ENCODE measurements at regions not wholly inside any gene's neighbourhood (a gene's known extent, or its start where the extent isn't known, plus 50 kb on each side); places are given as distances from the start of the nearest gene placed in this dataset.

- POLR2A ChIA-PET = no interaction called here
- H3K9me3 Mint-ChIP-seq = peaks cover 0 to 11% (median 4%) of the 10 kb centered on the region in 3 donors
- Histone ChIP-seq H3K4me1 (ENCODE audit: control insufficient read depth in 1 of 2, extremely low read depth in 1 of 2, insufficient read depth in 2 of 2, low read length in 2 of 2) (peaks cover 0 to 2% of the 10 kb centered on the region in 2 experiments), H3K4me3 (ENCODE audit: control insufficient read depth in 1 of 2, extremely low read depth in 1 of 2, low read length in 1 of 2) (no peak overlapping the region), H3K27me3 (replicated peaks in 1 of 2; ENCODE audit: control insufficient read depth in 2 of 2, extremely low read depth in 1 of 2, insufficient read depth in 2 of 2, low read length in 1 of 2) (no peaks in the 10 kb centered on the region), H3K9me3 (peaks cover 3% of the 10 kb centered on the region), H3K27ac (ENCODE audit: low read length) (no peak overlapping the region), H3K36me3 (ENCODE audit: control insufficient read depth in 2 of 2, extremely low read depth in 1 of 2, insufficient read depth in 1 of 2, low read length in 1 of 2) (no peaks in the 10 kb centered on the region)
- no peak overlapping the region for H3K4me3 Mint-ChIP-seq
- peaks cover 0 to 23% (median 5%) of the 10 kb centered on the region in 3 donors for H3K4me1 Mint-ChIP-seq
- ATAC-seq (replicated peaks in 1 of 4) (no peak), DNase-seq (no peak)
- H3K27me3 Mint-ChIP-seq = no peaks in the 10 kb centered on the region
- no peak overlapping the region for H3K27ac Mint-ChIP-seq
- no peaks in the 10 kb centered on the region for H3K36me3 Mint-ChIP-seq
- no CpG with 5 or more reads among the region's 1 CpG for WGBS (ENCODE audit: insufficient coverage)
- CTCF ChIA-PET = no interaction called here
These were observed 208.6 kb downstream of the BTG1 start for GRCh38 chr12:91937009-91937408.

- no peak overlapping the region for H3K27ac Mint-ChIP-seq
These were observed 210.3 kb downstream of the BTG1 start for GRCh38 chr12:91935296-91935695.

DNA sequence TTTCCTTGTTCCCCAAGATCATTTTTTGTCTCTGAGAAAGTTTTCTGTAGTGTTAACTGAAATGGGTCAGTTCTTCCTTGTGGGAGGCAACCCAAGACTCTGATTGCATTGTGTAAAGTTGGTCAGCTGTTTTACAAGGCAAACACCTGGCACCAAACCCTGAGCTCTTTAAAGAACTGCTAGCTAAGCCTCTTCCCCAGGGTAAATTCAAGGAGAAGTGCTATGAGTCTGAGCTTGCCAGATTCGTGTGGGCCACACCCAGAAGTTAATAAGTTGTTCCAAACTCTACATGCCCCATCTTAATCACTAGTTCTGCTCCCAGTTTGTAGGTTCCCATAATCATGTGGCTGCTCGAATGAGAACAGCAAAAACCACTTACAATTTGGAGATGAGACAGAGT is 214.5 kb downstream of the BTG1 start:
- H3K27me3 ChIP-seq (replicated peaks in 1 of 2; ENCODE audit: control insufficient read depth in 2 of 2, extremely low read depth in 1 of 2, insufficient read depth in 2 of 2, low read length in 1 of 2) = no peaks in the 10 kb centered on the region
- Mint-ChIP-seq H3K4me1 (peaks cover 5 to 9% (median 8%) of the 10 kb centered on the region in 3 donors), H3K9me3 (peaks cover 0 to 6% (median 4%) of the 10 kb centered on the region in 3 donors), H3K4me3 (no peak overlapping the region), H3K27me3 (no peaks in the 10 kb centered on the region), H3K27ac (peak overlapping the region in 1 of 2 donors; percentile 14), H3K36me3 (no peaks in the 10 kb centered on the region)
- WGBS (ENCODE audit: insufficient coverage) = 80% methylated on average over 1 of the region's 2 CpGs
- no peaks in the 10 kb centered on the region for H3K36me3 ChIP-seq (ENCODE audit: control insufficient read depth in 2 of 2, extremely low read depth in 1 of 2, insufficient read depth in 1 of 2, low read length in 1 of 2)
- no peak for DNase-seq
- H3K4me1 ChIP-seq (ENCODE audit: control insufficient read depth in 1 of 2, extremely low read depth in 1 of 2, insufficient read depth in 2 of 2, low read length in 2 of 2) = peaks cover 0 to 2% of the 10 kb centered on the region in 2 experiments
- ChIA-PET POLR2A (interaction anchor here in 1 of 2 donors (0.6 to 0.7 kb wide), 2 partner anchors 14 to 71 kb away, joined by 3 read pairs; no protein-coding TSS in a partner anchor), CTCF (interaction anchor here in 1 of 2 donors (1.6 kb wide), 1 partner anchor 119 kb away, joined by 3 read pairs; no protein-coding TSS in a partner anchor)
- H3K9me3 ChIP-seq = no peaks in the 10 kb centered on the region
- H3K4me3 ChIP-seq (ENCODE audit: control insufficient read depth in 1 of 2, extremely low read depth in 1 of 2, low read length in 1 of 2) = no peak overlapping the region
- no peak for ATAC-seq (replicated peaks in 1 of 4)
- H3K27ac ChIP-seq (ENCODE audit: low read length) = no peak overlapping the region

More at GRCh38 chr12:91935296-91935695, 210.3 kb downstream of the BTG1 start:
- Mint-ChIP-seq H3K4me1 (peaks cover 7 to 23% (median 9%) of the 10 kb centered on the region in 3 donors), H3K27me3 (no peaks in the 10 kb centered on the region), H3K36me3 (no peaks in the 10 kb centered on the region), H3K4me3 (no peak overlapping the region), H3K9me3 (peaks cover 0 to 7% (median under 1%) of the 10 kb centered on the region in 3 donors)
- POLR2A ChIA-PET = no interaction called here
- peaks cover 3% of the 10 kb centered on the region for H3K9me3 ChIP-seq
- 100% methylated on average over 2 of the region's 2 CpGs for WGBS (ENCODE audit: insufficient coverage)
- peaks cover 0 to 2% of the 10 kb centered on the region in 2 experiments for H3K4me1 ChIP-seq (ENCODE audit: control insufficient read depth in 1 of 2, extremely low read depth in 1 of 2, insufficient read depth in 2 of 2, low read length in 2 of 2)
- H3K27me3 ChIP-seq (replicated peaks in 1 of 2; ENCODE audit: control insufficient read depth in 2 of 2, extremely low read depth in 1 of 2, insufficient read depth in 2 of 2, low read length in 1 of 2) = no peaks in the 10 kb centered on the region
- ATAC-seq (replicated peaks in 1 of 4) (no peak), DNase-seq (no peak)
- no peak overlapping the region for H3K4me3 ChIP-seq (ENCODE audit: control insufficient read depth in 1 of 2, extremely low read depth in 1 of 2, low read length in 1 of 2)
- H3K36me3 ChIP-seq (ENCODE audit: control insufficient read depth in 2 of 2, extremely low read depth in 1 of 2, insufficient read depth in 1 of 2, low read length in 1 of 2) = no peaks in the 10 kb centered on the region
- CTCF ChIA-PET = interaction anchor here in 1 of 2 donors (0.6 kb wide), 1 partner anchor 40 kb away, joined by 3 read pairs; no protein-coding TSS in a partner anchor
- no peak overlapping the region for H3K27ac ChIP-seq (ENCODE audit: low read length)

DNA sequence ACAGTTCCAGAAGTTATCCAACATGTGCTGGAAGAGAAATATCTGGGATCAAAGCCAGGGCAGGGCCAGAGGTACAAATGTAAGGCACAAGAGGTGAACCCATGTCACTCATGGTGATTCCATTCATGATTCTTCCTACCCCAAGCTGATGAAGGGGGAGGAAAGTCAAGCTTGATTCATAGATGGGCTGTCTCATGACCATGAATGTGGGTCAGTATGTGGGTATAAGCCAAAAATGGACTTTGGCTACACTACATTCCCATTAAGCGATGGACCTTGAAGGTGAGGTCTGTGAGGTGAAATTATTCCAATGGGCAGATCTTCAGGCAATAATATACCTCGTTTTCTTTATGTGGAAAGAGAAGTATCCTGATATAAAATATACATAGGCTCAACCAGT is 217.1 kb downstream of the BTG1 start:
- WGBS (ENCODE audit: insufficient coverage) = no CpG with 5 or more reads among the region's 2 CpGs
- Mint-ChIP-seq H3K9me3 (peaks cover 0 to 9% (median 4%) of the 10 kb centered on the region in 3 donors), H3K4me3 (no peak overlapping the region), H3K27ac (no peak overlapping the region), H3K4me1 (peaks cover 0 to 9% (median 2%) of the 10 kb centered on the region in 3 donors), H3K36me3 (no peaks in the 10 kb centered on the region), H3K27me3 (no peaks in the 10 kb centered on the region)
- Histone ChIP-seq H3K27ac (ENCODE audit: low read length) (no peak overlapping the region), H3K36me3 (ENCODE audit: control insufficient read depth in 2 of 2, extremely low read depth in 1 of 2, insufficient read depth in 1 of 2, low read length in 1 of 2) (no peaks in the 10 kb centered on the region), H3K4me3 (ENCODE audit: control insufficient read depth in 1 of 2, extremely low read depth in 1 of 2, low read length in 1 of 2) (no peak overlapping the region), H3K27me3 (replicated peaks in 1 of 2; ENCODE audit: control insufficient read depth in 2 of 2, extremely low read depth in 1 of 2, insufficient read depth in 2 of 2, low read length in 1 of 2) (no peaks in the 10 kb centered on the region), H3K9me3 (no peaks in the 10 kb centered on the region), H3K4me1 (ENCODE audit: control insufficient read depth in 1 of 2, extremely low read depth in 1 of 2, insufficient read depth in 2 of 2, low read length in 2 of 2) (no peaks in the 10 kb centered on the region)
- ATAC-seq (replicated peaks in 1 of 4) (no peak), DNase-seq (no peak)
- POLR2A ChIA-PET = interaction anchor here in 1 of 2 donors (0.6 kb wide), 1 partner anchor 88 kb away, joined by 3 read pairs; no protein-coding TSS in a partner anchor
- CTCF ChIA-PET = no interaction called here

- H3K9me3 Mint-ChIP-seq = peaks cover 0 to 9% (median 4%) of the 10 kb centered on the region in 3 donors
- CTCF ChIA-PET = interaction anchor here in 1 of 2 donors (0.7 kb wide), 1 partner anchor 131 kb away, joined by 3 read pairs; no protein-coding TSS in a partner anchor
- H3K4me3 Mint-ChIP-seq = no peak overlapping the region
- no CpG with 5 or more reads among the region's 1 CpG for WGBS (ENCODE audit: insufficient coverage)
- no peaks in the 10 kb centered on the region for H3K27me3 ChIP-seq (replicated peaks in 1 of 2; ENCODE audit: control insufficient read depth in 2 of 2, extremely low read depth in 1 of 2, insufficient read depth in 2 of 2, low read length in 1 of 2)
- ATAC-seq (replicated peaks in 1 of 4) (no peak), DNase-seq (no peak)
- H3K27ac ChIP-seq (ENCODE audit: low read length) = no peak overlapping the region
- POLR2A ChIA-PET = no interaction called here
- H3K36me3 ChIP-seq (ENCODE audit: control insufficient read depth in 2 of 2, extremely low read depth in 1 of 2, insufficient read depth in 1 of 2, low read length in 1 of 2) = no peaks in the 10 kb centered on the region
- no peaks in the 10 kb centered on the region for H3K27me3 Mint-ChIP-seq
- H3K36me3 Mint-ChIP-seq = peaks cover 4% of the 10 kb centered on the region
- H3K4me3 ChIP-seq (ENCODE audit: control insufficient read depth in 1 of 2, extremely low read depth in 1 of 2, low read length in 1 of 2) = no peak overlapping the region
- H3K9me3 ChIP-seq = no peaks in the 10 kb centered on the region
- H3K27ac Mint-ChIP-seq = no peak overlapping the region
- peaks cover 7 to 16% (median 10%) of the 10 kb centered on the region in 3 donors for H3K4me1 Mint-ChIP-seq
- H3K4me1 ChIP-seq (ENCODE audit: control insufficient read depth in 1 of 2, extremely low read depth in 1 of 2, insufficient read depth in 2 of 2, low read length in 2 of 2) = no peaks in the 10 kb centered on the region
These were observed 218.8 kb downstream of the BTG1 start for GRCh38 chr12:91926848-91927247.

GRCh38 chr12:91924827-91925226 is 220.8 kb downstream of the BTG1 start:
- ChIA-PET POLR2A (no interaction called here), CTCF (interaction anchor here in 1 of 2 donors (0.6 kb wide), 1 partner anchor 381 kb away, joined by 3 read pairs; no protein-coding TSS in a partner anchor)
- no peak for ATAC-seq (replicated peaks in 1 of 4)
- no peaks in the 10 kb centered on the region for H3K9me3 ChIP-seq
- DNase-seq = no peak
- peaks cover 4% of the 10 kb centered on the region for H3K36me3 Mint-ChIP-seq
- H3K4me1 Mint-ChIP-seq = peaks cover 25 to 27% (median 27%) of the 10 kb centered on the region in 3 donors
- H3K4me3 ChIP-seq (ENCODE audit: control insufficient read depth in 1 of 2, extremely low read depth in 1 of 2, low read length in 1 of 2) = no peak overlapping the region
- peak overlapping the region in 1 of 2 donors; percentile 17 for H3K27ac Mint-ChIP-seq
- no peaks in the 10 kb centered on the region for H3K27me3 ChIP-seq (replicated peaks in 1 of 2; ENCODE audit: control insufficient read depth in 2 of 2, extremely low read depth in 1 of 2, insufficient read depth in 2 of 2, low read length in 1 of 2)
- H3K4me1 ChIP-seq (ENCODE audit: control insufficient read depth in 1 of 2, extremely low read depth in 1 of 2, insufficient read depth in 2 of 2, low read length in 2 of 2) = peaks cover 0 to 4% of the 10 kb centered on the region in 2 experiments
- H3K27ac ChIP-seq (ENCODE audit: low read length) = no peak overlapping the region
- 86% methylated on average over 1 of the region's 3 CpGs for WGBS (ENCODE audit: insufficient coverage)
- H3K27me3 Mint-ChIP-seq = no peaks in the 10 kb centered on the region
- peaks cover 0 to 9% (median 4%) of the 10 kb centered on the region in 3 donors for H3K9me3 Mint-ChIP-seq
- no peaks in the 10 kb centered on the region for H3K36me3 ChIP-seq (ENCODE audit: control insufficient read depth in 2 of 2, extremely low read depth in 1 of 2, insufficient read depth in 1 of 2, low read length in 1 of 2)
- H3K4me3 Mint-ChIP-seq = no peak overlapping the region

All from T-cell (primary cell).